GM12864 (cell line): ENCODE measurements at regions not wholly inside any gene's neighbourhood (a gene's known extent, or its start where the extent isn't known, plus 50 kb on each side); places are given as distances from the start of the nearest gene placed in this dataset.

Experiments used
- DNase-seq: peaks from one replicate; pipeline ENCODE4 v3.0.0-alpha.2; 2011; ENCODE audit warnings: low read depth
- H3K4me3 ChIP-seq: 2 replicates; pipeline ENCODE4 v1.5.1; 2011; ENCODE audit warnings: mild to moderate bottlenecking, low read depth, low read length, control low read depth
- TF ChIP-seq, protein P1 (sequence below): IDR thresholded peaks from 2 replicates; pipeline ENCODE4 v1.5.1; 2011; ENCODE audit warnings: low read depth, mild to moderate bottlenecking, moderate library complexity, low read length, control low read depth, inconsistent platforms; ENCODE audit errors: missing control alignments

DNA sequence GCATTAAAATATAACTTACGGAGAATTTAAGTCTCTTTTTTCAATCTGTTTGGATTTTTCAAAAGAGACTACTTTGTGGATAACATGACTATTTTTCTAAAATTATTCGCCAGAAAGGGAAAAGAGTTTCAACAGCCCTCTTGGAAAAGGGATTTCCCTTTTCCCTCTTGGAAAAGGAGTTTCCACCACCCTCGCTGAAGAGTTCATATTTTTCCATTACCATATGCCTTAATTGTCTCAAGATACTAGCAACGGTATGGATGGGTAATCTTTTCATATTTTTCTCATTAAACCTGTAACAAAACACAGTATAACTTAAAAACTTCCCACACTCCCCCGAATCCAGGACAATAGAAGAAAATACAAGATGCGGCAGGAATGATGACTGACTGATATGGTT, 66.1 kb upstream of the SPATA12 start:
- no peak for DNase-seq
- TF ChIP-seq, protein P1, sequence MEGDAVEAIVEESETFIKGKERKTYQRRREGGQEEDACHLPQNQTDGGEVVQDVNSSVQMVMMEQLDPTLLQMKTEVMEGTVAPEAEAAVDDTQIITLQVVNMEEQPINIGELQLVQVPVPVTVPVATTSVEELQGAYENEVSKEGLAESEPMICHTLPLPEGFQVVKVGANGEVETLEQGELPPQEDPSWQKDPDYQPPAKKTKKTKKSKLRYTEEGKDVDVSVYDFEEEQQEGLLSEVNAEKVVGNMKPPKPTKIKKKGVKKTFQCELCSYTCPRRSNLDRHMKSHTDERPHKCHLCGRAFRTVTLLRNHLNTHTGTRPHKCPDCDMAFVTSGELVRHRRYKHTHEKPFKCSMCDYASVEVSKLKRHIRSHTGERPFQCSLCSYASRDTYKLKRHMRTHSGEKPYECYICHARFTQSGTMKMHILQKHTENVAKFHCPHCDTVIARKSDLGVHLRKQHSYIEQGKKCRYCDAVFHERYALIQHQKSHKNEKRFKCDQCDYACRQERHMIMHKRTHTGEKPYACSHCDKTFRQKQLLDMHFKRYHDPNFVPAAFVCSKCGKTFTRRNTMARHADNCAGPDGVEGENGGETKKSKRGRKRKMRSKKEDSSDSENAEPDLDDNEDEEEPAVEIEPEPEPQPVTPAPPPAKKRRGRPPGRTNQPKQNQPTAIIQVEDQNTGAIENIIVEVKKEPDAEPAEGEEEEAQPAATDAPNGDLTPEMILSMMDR, result no peak
- H3K4me3 ChIP-seq, result no peak overlapping the region

DNA sequence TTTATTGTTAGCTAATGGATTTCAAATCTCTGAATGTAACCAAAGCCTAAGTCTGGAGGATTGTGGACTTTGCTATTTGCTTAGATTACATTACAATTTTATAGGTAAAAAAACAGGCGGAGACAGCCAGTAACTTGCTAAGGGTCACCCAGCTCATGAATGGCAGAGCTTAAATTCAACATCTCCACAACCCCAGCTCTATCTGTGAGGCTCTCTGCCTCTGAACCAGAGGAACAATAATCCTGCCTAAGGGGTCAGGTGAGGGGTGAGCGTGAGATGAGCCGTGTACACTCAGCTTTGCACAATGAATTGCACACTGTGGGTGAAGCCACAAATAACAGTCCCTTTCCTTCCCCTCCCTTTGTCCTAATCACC, 69.8 kb upstream of the SPATA12 start:
- no peak for DNase-seq
- TF ChIP-seq, protein P1, result no peak
- no peak overlapping the region for H3K4me3 ChIP-seq

DNA sequence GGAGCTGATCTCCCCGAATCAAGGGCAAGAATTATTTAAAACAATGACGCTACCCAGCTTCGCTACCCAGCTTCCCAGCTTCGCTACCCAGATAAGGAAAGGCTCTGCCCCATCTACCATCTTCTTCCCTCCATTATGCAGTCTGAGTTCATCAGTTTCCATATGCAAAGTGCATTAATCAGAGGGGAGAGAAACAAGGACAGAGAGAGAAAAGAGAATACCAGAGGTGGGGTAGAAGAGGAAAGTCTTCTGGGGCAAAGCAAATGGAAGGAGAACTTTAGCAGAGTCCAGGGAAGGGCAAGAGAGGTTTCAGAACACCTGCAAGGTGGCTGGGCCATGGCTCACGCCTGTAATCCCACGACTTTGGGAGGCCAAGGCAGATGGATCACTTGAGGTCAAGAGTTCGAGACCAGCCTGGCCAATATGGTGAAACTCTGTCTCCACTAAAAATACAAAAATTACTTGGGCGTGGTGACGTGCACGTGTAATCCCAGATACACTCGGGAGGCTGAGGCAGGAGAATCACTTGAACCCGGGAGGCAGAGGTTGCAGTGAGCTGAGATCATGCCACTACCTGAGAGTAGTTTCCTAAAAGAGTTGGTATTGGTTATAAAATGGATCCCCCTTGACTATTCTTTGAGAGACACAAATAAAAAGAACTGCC, 70.4 kb upstream of the SPATA12 start:
- TF ChIP-seq, protein P1, result no peak
- no peak for DNase-seq
- no peak overlapping the region for H3K4me3 ChIP-seq

DNA sequence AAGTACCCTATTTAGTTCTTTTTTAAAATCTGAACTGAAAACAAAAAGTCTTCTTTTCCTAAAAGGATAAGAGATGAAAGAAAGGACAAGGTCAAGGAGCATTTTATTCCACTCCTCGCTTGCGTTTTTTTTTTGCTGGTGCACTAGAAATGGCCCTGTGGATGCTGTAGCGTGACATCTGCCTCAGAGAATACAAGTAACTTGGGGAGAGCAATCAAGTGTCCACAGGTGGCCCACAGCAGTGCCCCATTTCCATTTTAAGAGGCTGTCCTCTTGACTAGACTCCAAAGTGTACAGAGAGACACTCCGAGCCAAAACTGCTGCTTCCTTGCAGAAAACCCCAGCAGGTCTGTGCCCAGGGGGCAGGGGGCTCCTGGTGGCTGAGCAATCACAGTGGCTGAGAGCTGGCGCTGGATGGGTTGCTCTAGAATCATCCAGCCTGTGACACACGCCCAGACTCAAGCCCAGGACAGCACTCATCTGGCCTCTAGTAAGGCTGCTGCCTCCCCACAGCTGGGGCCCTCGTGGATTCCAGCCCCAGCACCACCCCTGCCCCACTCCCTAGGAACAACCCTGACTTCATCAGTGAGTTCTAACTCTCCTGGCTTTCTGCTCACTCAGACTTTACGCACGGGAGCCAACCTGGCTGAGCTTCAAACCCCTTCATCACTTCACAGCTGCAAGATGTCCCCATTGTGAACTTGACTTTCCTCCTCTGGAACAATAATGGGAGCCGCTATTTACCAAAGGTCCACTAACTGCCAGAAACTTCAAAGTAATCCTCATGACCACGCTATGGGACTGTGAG, 71.1 kb upstream of the SPATA12 start:
- TF ChIP-seq, protein P1, result no peak
- DNase-seq, result no peak
- no peak overlapping the region for H3K4me3 ChIP-seq

DNA sequence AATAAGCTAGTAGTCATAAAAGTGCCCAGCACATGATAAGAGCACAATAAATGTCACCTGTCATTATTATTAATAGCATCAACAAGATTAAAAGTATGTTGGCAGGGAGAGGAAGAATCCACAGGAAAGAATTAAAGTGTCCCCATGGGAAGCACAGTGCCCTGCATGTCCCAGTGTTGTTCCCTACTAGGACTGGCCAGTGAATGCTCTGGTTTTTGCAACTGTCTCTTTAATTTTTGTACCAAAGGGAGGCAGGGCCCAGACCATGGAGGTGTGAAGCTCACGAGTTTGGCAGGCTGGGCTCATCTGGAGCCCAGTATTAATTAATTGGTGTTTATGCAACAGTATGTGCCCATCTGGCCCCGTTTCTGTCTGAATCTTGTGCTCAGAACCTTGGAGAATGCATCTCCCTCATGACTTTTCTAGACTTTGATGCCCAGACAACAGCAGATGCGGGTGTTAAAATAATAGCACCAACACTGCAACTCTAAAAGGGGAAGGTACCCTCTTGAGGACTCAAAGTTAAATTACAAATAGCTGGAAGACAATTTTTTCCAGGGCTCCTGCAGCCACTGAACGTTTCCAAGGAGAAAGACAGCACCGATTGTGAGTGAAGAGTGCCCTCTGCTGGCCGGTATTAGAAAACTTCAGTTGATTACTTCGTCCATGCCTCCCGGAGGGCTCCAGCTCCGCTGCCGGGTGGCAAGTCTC, 71.9 kb upstream of the SPATA12 start:
- TF ChIP-seq, protein P1, result peak; percentile 68
- DNase-seq, result peak; percentile 15

DNA sequence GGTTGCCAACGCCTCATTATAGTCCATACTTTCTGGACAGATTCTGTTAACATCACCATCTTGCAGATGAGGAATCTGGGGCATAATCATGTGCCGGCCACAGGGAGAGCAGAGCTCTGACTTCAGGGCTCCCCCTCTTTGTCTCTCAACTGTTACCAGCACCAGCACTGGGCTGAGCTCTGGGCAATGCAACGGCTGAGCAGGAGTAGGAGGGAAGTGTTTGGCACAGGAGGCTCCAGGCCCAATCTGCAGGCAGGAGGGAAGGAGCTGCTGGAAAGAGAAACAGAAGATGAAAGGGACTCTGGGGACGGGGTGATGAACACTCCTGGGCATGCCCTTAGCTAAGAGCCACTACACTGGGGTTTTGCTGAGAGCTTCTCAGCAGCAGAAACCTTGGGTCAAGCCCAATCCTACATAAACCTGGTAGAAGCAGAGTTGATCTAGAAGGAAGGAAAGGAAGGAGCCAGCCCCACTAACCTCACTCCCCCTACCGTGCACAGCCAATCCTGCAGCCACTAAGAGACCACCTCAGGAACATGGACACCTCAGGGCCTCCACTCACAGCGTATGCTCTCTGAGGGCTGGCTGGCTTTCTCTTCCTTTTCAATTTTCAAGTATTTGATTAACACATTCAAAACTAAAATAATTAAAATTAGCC, 73.1 kb upstream of the SPATA12 start:
- TF ChIP-seq, protein P1, result peak; percentile 40
- DNase-seq, result no peak
- H3K4me3 ChIP-seq, result no peak overlapping the region

More for the DNA sequence above, 71.9 kb upstream of the SPATA12 start:
- no peak overlapping the region for H3K4me3 ChIP-seq
